ENCODE measurements at regions not wholly inside any gene's neighbourhood (a gene's known extent, or its start where the extent isn't known, plus 50 kb on each side); places are given as distances from the start of the nearest gene placed in this dataset.

GRCh38 chr1:184270556-184270955 is 116.3 kb upstream of the C1orf21 start:
- Histone ChIP-seq H3K79me2 (ENCODE audit: control insufficient read depth, low read length) (no peaks in the 10 kb centered on the region), H3K4me2 (ENCODE audit: low read length) (no peak overlapping the region), H3K4me1 (ENCODE audit: control insufficient read depth, low read length) (no peaks in the 10 kb centered on the region), H4K20me1 (ENCODE audit: control insufficient read depth, insufficient read depth, low read depth, low read length) (no peaks in the 10 kb centered on the region), H3K27ac (ENCODE audit: low read depth, low read length) (no peak overlapping the region), H3K27me3 (ENCODE audit: control insufficient read depth, low read length) (no peaks in the 10 kb centered on the region), H3K9me2 (replicated peaks; ENCODE audit: control insufficient read depth, low read length) (no peaks in the 10 kb centered on the region), H3K36me3 (ENCODE audit: control insufficient read depth, low read length) (no peaks in the 10 kb centered on the region), H3K4me3 (ENCODE audit: low read length) (no peak overlapping the region), H3K9me3 (ENCODE audit: control insufficient read depth, insufficient read depth, low read length) (no peaks in the 10 kb centered on the region), H3F3A (ENCODE audit: control insufficient read depth, insufficient read depth) (no peaks in the 10 kb centered on the region)
- TF ChIP-seq EZH2phosphoT487 (IDR thresholded peaks at IDR 0.05; ENCODE audit: borderline replicate concordance, low read length), result no peak

DNA sequence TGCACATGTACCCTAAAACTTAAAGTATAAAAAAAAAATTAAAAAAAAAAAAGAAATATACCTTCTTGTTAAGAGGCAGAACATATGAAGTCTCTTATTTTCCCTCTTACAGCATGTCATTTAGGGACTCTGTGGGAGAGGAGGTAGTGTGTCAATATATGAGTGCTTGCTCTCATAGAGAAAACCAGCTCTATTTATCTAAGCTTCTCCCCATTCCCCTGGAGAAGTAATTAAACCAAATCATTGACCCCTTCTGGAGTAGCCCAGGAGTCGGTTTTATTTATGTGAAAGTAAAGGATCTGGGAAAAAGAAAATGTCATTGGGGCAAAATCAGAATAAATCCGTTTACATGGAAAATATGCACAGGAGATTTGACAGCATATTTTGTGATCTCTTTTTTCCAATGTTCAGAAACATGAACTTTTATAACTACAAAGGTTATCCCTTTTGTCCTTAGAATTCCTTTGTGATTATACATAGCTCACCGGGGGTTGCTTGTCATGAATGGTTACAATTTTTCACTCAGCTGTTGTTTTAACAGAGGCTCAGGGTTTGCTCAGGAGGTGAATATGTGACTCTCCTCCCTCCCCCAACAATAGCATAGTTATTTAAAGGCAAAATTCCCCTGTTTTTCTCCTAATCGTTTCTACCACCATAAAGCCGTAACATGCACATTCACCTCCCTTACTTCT is 114.5 kb upstream of the C1orf21 start:
- no peak overlapping the region for H3K27ac ChIP-seq (ENCODE audit: low read depth, low read length)
- no peak for TF ChIP-seq CTCF (IDR thresholded peaks at IDR 0.05; ENCODE audit: low read depth, low read length, poor library complexity, severe bottlenecking)
- TF ChIP-seq EZH2phosphoT487 (IDR thresholded peaks at IDR 0.05; ENCODE audit: borderline replicate concordance, low read length), result no peak

GRCh38 chr1:184276416-184276815 is 110.4 kb upstream of the C1orf21 start:
- TF ChIP-seq EZH2phosphoT487 (IDR thresholded peaks at IDR 0.05; ENCODE audit: borderline replicate concordance, low read length), result no peak
- no peak for TF ChIP-seq CTCF (IDR thresholded peaks at IDR 0.05; ENCODE audit: low read depth, low read length, poor library complexity, severe bottlenecking)
- Histone ChIP-seq H3F3A (ENCODE audit: control insufficient read depth, insufficient read depth) (no peaks in the 10 kb centered on the region), H3K4me1 (ENCODE audit: control insufficient read depth, low read length) (no peaks in the 10 kb centered on the region), H3K4me2 (ENCODE audit: low read length) (no peak overlapping the region), H3K27me3 (ENCODE audit: control insufficient read depth, low read length) (no peaks in the 10 kb centered on the region), H3K36me3 (ENCODE audit: control insufficient read depth, low read length) (no peaks in the 10 kb centered on the region), H3K79me2 (ENCODE audit: control insufficient read depth, low read length) (no peaks in the 10 kb centered on the region), H3K27ac (ENCODE audit: low read depth, low read length) (no peak overlapping the region), H4K20me1 (ENCODE audit: control insufficient read depth, insufficient read depth, low read depth, low read length) (no peaks in the 10 kb centered on the region), H3K9me3 (ENCODE audit: control insufficient read depth, insufficient read depth, low read length) (no peaks in the 10 kb centered on the region), H3K4me3 (ENCODE audit: low read length) (no peak overlapping the region), H3K9me2 (replicated peaks; ENCODE audit: control insufficient read depth, low read length) (no peaks in the 10 kb centered on the region)

More for the DNA sequence above, 114.5 kb upstream of the C1orf21 start:
- H3K9me3 ChIP-seq (ENCODE audit: control insufficient read depth, insufficient read depth, low read length), result no peaks in the 10 kb centered on the region
- H3K4me2 ChIP-seq (ENCODE audit: low read length), result no peak overlapping the region
- no peaks in the 10 kb centered on the region for H3K27me3 ChIP-seq (ENCODE audit: control insufficient read depth, low read length)
- no peaks in the 10 kb centered on the region for H3F3A ChIP-seq (ENCODE audit: control insufficient read depth, insufficient read depth)
- H3K4me3 ChIP-seq (ENCODE audit: low read length), result no peak overlapping the region
- no peaks in the 10 kb centered on the region for H3K4me1 ChIP-seq (ENCODE audit: control insufficient read depth, low read length)
- H3K79me2 ChIP-seq (ENCODE audit: control insufficient read depth, low read length), result no peaks in the 10 kb centered on the region
- no peaks in the 10 kb centered on the region for H3K9me2 ChIP-seq (replicated peaks; ENCODE audit: control insufficient read depth, low read length)
- no peaks in the 10 kb centered on the region for H3K36me3 ChIP-seq (ENCODE audit: control insufficient read depth, low read length)
- H4K20me1 ChIP-seq (ENCODE audit: control insufficient read depth, insufficient read depth, low read depth, low read length), result no peaks in the 10 kb centered on the region

DNA sequence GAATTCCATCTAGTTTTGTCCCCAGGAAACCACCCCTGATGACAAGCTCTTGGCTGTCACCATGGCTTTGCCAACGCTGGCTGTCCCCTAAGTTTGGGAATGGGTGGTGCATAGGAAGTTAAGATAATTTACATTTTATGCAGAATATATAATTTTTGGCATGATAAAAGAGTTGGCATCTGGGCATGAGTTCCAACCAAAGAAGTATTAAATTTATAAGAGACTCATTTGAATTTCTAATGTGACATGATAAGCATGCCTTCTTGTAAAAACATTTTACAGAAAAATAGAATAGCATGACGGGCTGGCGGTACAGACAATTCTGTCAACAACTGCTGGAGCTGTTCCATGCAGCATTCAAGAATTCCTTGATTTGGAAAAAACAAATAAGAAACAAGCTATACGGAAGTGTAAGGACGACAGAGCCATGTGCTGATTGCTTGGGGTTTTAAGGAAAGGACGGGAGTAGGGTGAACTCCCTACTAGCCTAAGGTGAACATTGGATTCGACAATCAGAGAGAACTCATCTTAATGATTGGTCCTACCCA is 106.8 kb upstream of the C1orf21 start:
- Histone ChIP-seq H3K36me3 (ENCODE audit: control insufficient read depth, low read length) (no peaks in the 10 kb centered on the region), H3K27me3 (ENCODE audit: control insufficient read depth, low read length) (no peaks in the 10 kb centered on the region), H4K20me1 (ENCODE audit: control insufficient read depth, insufficient read depth, low read depth, low read length) (no peaks in the 10 kb centered on the region), H3K4me3 (ENCODE audit: low read length) (no peak overlapping the region), H3K27ac (ENCODE audit: low read depth, low read length) (no peak overlapping the region), H3K79me2 (ENCODE audit: control insufficient read depth, low read length) (no peaks in the 10 kb centered on the region), H3K9me2 (replicated peaks; ENCODE audit: control insufficient read depth, low read length) (no peaks in the 10 kb centered on the region), H3K9me3 (ENCODE audit: control insufficient read depth, insufficient read depth, low read length) (no peaks in the 10 kb centered on the region), H3K4me1 (ENCODE audit: control insufficient read depth, low read length) (no peaks in the 10 kb centered on the region), H3K4me2 (ENCODE audit: low read length) (no peak overlapping the region), H3F3A (ENCODE audit: control insufficient read depth, insufficient read depth) (no peaks in the 10 kb centered on the region)
- TF ChIP-seq CTCF (IDR thresholded peaks at IDR 0.05; ENCODE audit: low read depth, low read length, poor library complexity, severe bottlenecking) (no peak), EZH2phosphoT487 (IDR thresholded peaks at IDR 0.05; ENCODE audit: borderline replicate concordance, low read length) (no peak)
